ENCODE measurements at regions not wholly inside any gene's neighbourhood (a gene's known extent, or its start where the extent isn't known, plus 50 kb on each side); places are given as distances from the start of the nearest gene placed in this dataset.

GRCh38 chr4:11334887-11335286 is 93.8 kb downstream of the HS3ST1 start:
- Histone ChIP-seq H3K4me3 (ENCODE audit: low read depth, low read length) (no peak overlapping the region), H3K27me3 (ENCODE audit: control insufficient read depth, insufficient read depth, low read length) (no peaks in the 10 kb centered on the region), H3K36me3 (ENCODE audit: control insufficient read depth, insufficient read depth, low read length) (no peaks in the 10 kb centered on the region)
- no peak for DNase-seq (ENCODE audit: low read depth)
- no peak for TF ChIP-seq CTCF (IDR thresholded peaks at IDR 0.05; ENCODE audit: insufficient read depth, low read length, poor library complexity, severe bottlenecking)

GRCh38 chr4:11328401-11328800 is 100.3 kb downstream of the HS3ST1 start:
- no peak for TF ChIP-seq CTCF (IDR thresholded peaks at IDR 0.05; ENCODE audit: insufficient read depth, low read length, poor library complexity, severe bottlenecking)
- H3K4me3 ChIP-seq (ENCODE audit: low read depth, low read length): no peak overlapping the region
- no peaks in the 10 kb centered on the region for H3K36me3 ChIP-seq (ENCODE audit: control insufficient read depth, insufficient read depth, low read length)
- no peaks in the 10 kb centered on the region for H3K27me3 ChIP-seq (ENCODE audit: control insufficient read depth, insufficient read depth, low read length)
- DNase-seq (ENCODE audit: low read depth): no peak

- no peak for DNase-seq (ENCODE audit: low read depth)
- Histone ChIP-seq H3K36me3 (ENCODE audit: control insufficient read depth, insufficient read depth, low read length) (no peaks in the 10 kb centered on the region), H3K27me3 (ENCODE audit: control insufficient read depth, insufficient read depth, low read length) (no peaks in the 10 kb centered on the region), H3K4me3 (ENCODE audit: low read depth, low read length) (no peak overlapping the region)
- TF ChIP-seq CTCF (IDR thresholded peaks at IDR 0.05; ENCODE audit: insufficient read depth, low read length, poor library complexity, severe bottlenecking): no peak
Measured at GRCh38 chr4:11326021-11326420, 102.7 kb downstream of the HS3ST1 start.

- no peak for TF ChIP-seq CTCF (IDR thresholded peaks at IDR 0.05; ENCODE audit: insufficient read depth, low read length, poor library complexity, severe bottlenecking)
- no peaks in the 10 kb centered on the region for H3K36me3 ChIP-seq (ENCODE audit: control insufficient read depth, insufficient read depth, low read length)
- no peak for DNase-seq (ENCODE audit: low read depth)
- no peak overlapping the region for H3K4me3 ChIP-seq (ENCODE audit: low read depth, low read length)
- no peaks in the 10 kb centered on the region for H3K27me3 ChIP-seq (ENCODE audit: control insufficient read depth, insufficient read depth, low read length)
Measured at GRCh38 chr4:11323771-11324170, 104.9 kb downstream of the HS3ST1 start.

GRCh38 chr4:11313157-11313943 is 115.3 kb downstream of the HS3ST1 start:
- no peak for TF ChIP-seq CTCF (IDR thresholded peaks at IDR 0.05; ENCODE audit: insufficient read depth, low read length, poor library complexity, severe bottlenecking)
- no peaks in the 10 kb centered on the region for H3K36me3 ChIP-seq (ENCODE audit: control insufficient read depth, insufficient read depth, low read length)
- H3K4me3 ChIP-seq (ENCODE audit: low read depth, low read length): no peak overlapping the region
- H3K27me3 ChIP-seq (ENCODE audit: control insufficient read depth, insufficient read depth, low read length): no peaks in the 10 kb centered on the region
- DNase-seq (ENCODE audit: low read depth): no peak

GRCh38 chr4:11312389-11312788 is 116.3 kb downstream of the HS3ST1 start:
- no peak for DNase-seq (ENCODE audit: low read depth)
- Histone ChIP-seq H3K27me3 (ENCODE audit: control insufficient read depth, insufficient read depth, low read length) (no peaks in the 10 kb centered on the region), H3K4me3 (ENCODE audit: low read depth, low read length) (no peak overlapping the region), H3K36me3 (ENCODE audit: control insufficient read depth, insufficient read depth, low read length) (no peaks in the 10 kb centered on the region)
- no peak for TF ChIP-seq CTCF (IDR thresholded peaks at IDR 0.05; ENCODE audit: insufficient read depth, low read length, poor library complexity, severe bottlenecking)

Measured in kidney epithelial cell (primary cell).